ENCODE measurements at regions not wholly inside any gene's neighbourhood (a gene's known extent, or its start where the extent isn't known, plus 50 kb on each side); places are given as distances from the start of the nearest gene placed in this dataset.
"Not testable (repeated sequence)": the region's sequence is repeated elsewhere in the genome, so short reads cannot be mapped to it uniquely, and the experiment has no call there.

- no peaks in the 10 kb centered on the region for H3K27me3 ChIP-seq (ENCODE audit: insufficient read depth, low read depth, severe bottlenecking)
- TF ChIP-seq, protein P1, sequence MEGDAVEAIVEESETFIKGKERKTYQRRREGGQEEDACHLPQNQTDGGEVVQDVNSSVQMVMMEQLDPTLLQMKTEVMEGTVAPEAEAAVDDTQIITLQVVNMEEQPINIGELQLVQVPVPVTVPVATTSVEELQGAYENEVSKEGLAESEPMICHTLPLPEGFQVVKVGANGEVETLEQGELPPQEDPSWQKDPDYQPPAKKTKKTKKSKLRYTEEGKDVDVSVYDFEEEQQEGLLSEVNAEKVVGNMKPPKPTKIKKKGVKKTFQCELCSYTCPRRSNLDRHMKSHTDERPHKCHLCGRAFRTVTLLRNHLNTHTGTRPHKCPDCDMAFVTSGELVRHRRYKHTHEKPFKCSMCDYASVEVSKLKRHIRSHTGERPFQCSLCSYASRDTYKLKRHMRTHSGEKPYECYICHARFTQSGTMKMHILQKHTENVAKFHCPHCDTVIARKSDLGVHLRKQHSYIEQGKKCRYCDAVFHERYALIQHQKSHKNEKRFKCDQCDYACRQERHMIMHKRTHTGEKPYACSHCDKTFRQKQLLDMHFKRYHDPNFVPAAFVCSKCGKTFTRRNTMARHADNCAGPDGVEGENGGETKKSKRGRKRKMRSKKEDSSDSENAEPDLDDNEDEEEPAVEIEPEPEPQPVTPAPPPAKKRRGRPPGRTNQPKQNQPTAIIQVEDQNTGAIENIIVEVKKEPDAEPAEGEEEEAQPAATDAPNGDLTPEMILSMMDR (IDR thresholded peaks at IDR 0.05; ENCODE audit: low read depth, low read length), result no peak
Observed at GRCh38 chr11:67780056-67780455, 105.6 kb upstream of the ALDH3B2 start.

DNA sequence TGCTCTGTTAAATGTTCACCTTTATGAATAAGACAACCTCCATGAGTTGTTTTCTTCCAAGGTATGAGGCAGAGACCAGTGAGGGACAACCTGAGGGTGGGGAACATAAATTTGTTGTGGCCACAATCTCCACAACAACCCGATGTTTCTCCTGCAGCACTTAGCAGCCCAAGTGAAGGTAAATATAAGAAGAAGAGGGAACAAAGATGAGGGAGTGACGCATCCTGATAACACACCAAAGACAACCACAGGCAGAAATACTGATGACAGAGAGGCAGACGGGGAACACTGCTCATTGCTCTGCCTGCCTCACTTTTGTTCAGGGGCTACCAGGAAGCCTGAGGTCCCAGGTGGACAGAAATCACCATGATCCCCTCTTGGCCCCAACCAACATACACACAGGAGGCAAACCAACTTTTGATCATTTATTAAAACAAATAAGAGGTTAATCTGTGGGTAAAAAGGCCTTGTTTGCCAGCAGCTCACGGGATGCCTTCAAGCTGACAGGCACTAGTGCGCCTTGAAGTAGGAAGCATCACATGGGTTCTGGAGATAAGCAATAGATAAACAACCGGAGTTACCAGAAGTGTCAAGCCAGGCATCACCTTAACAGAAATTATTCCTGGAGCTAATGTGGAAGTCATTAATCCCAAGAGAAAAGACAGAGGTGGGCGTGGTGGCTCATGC is 104.9 kb upstream of the ALDH3B2 start:
- not testable (repeated sequence) for H3K4me3 ChIP-seq (ENCODE audit: low read depth, low read length); H3K27ac ChIP-seq

More at GRCh38 chr11:67780056-67780455, 105.6 kb upstream of the ALDH3B2 start:
- H3K9me3 ChIP-seq (ENCODE audit: severe bottlenecking), result no peaks in the 10 kb centered on the region
- no peaks in the 10 kb centered on the region for H3K36me3 ChIP-seq
- H3K4me3 ChIP-seq (ENCODE audit: low read depth, low read length), result no peak overlapping the region
- DNase-seq, result no peak
- no peak overlapping the region for H3K27ac ChIP-seq

GRCh38 chr11:67776852-67777520 is 102.6 kb upstream of the ALDH3B2 start:
- no peaks in the 10 kb centered on the region for H3K36me3 ChIP-seq
- no peak overlapping the region for H3K27ac ChIP-seq
- TF ChIP-seq, protein P1 (IDR thresholded peaks at IDR 0.05; ENCODE audit: low read depth, low read length), result no peak
- no peaks in the 10 kb centered on the region for H3K27me3 ChIP-seq (ENCODE audit: insufficient read depth, low read depth, severe bottlenecking)
- H3K9me3 ChIP-seq (ENCODE audit: severe bottlenecking), result no peaks in the 10 kb centered on the region
- H3K4me3 ChIP-seq (ENCODE audit: low read depth, low read length), result no peak overlapping the region
- DNase-seq, result no peak

More for the DNA sequence above, 104.9 kb upstream of the ALDH3B2 start:
- H3K36me3 ChIP-seq; H3K9me3 ChIP-seq (ENCODE audit: severe bottlenecking); DNase-seq; H3K27me3 ChIP-seq (ENCODE audit: insufficient read depth, low read depth, severe bottlenecking): not testable (repeated sequence)

DNA sequence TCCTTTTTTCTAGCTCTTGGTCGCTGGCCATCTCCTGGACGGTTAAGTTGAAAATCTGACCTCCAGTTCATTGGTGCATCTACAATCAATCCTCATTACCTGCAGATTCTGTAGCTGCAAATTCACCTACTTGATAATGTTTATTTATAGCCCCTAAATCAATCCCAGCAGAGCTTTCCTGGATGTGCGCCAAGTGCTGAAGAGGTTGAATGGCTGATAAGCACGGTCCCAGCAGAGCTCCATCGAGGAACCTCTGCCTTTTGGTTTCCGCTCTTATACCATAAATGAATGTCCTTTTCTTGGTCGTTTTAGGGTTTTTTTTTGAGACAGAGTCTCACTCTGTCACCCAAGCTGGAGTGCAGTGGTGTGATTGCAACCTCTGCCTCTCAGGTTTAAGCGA is 99.8 kb upstream of the ALDH3B2 start:
- DNase-seq, result peak; percentile 50
- H3K36me3 ChIP-seq; H3K9me3 ChIP-seq (ENCODE audit: severe bottlenecking); H3K27ac ChIP-seq; H3K4me3 ChIP-seq (ENCODE audit: low read depth, low read length); H3K27me3 ChIP-seq (ENCODE audit: insufficient read depth, low read depth, severe bottlenecking): not testable (repeated sequence)

- H3K9me3 ChIP-seq (ENCODE audit: severe bottlenecking); H3K27me3 ChIP-seq (ENCODE audit: insufficient read depth, low read depth, severe bottlenecking); DNase-seq; H3K27ac ChIP-seq; H3K36me3 ChIP-seq; H3K4me3 ChIP-seq (ENCODE audit: low read depth, low read length): not testable (repeated sequence)
Observed at GRCh38 chr11:67768001-67768730, 93.7 kb upstream of the ALDH3B2 start.

DNA sequence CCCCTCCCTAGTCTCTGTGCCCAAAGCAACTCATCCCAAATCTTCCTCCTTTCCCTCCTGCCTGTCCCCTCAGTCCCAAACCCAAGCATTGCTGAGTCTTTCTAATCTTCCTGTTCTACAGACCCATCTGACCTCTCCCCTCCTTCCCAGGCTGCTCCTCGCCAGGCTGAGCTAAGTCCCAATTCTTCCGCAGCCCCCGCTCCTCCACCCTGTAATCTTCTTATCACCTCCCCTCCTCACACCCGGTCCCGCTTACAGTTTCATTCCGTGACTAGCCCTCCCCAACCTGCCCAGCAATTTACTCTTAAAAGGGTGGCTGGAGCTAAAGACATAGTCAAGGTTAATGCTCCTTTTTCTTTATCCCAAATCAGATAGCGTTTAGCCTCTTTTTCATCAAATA is 86.8 kb upstream of the ALDH3B2 start:
- not testable (repeated sequence) for H3K27me3 ChIP-seq (ENCODE audit: insufficient read depth, low read depth, severe bottlenecking); H3K4me3 ChIP-seq (ENCODE audit: low read depth, low read length); H3K9me3 ChIP-seq (ENCODE audit: severe bottlenecking); H3K27ac ChIP-seq; H3K36me3 ChIP-seq
- DNase-seq, result peak; percentile 85

- not testable (repeated sequence) for DNase-seq; H3K27ac ChIP-seq; H3K36me3 ChIP-seq; H3K4me3 ChIP-seq (ENCODE audit: low read depth, low read length); H3K9me3 ChIP-seq (ENCODE audit: severe bottlenecking); H3K27me3 ChIP-seq (ENCODE audit: insufficient read depth, low read depth, severe bottlenecking)
Observed at GRCh38 chr11:67759321-67759720, 84.9 kb upstream of the ALDH3B2 start.

DNA sequence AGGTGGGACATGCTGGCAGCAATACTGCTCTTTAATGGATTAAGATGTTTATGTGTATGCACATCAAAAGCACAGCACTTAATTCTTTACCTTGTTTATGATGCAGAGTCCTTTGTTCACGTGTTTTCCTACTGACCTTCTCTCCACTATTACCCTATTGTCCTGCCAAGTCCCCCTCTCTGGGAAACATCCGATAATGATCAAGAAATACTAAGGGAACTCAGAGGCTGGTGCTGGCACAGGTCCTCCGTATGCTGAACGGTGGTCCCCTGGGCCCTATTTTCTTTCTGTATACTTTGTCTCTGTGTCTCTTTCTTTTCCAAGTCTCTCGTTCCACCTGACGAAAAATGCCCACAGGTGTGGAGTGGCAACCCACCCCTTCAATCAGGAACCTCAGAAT is 84.0 kb upstream of the ALDH3B2 start:
- H3K4me3 ChIP-seq (ENCODE audit: low read depth, low read length); H3K27me3 ChIP-seq (ENCODE audit: insufficient read depth, low read depth, severe bottlenecking); DNase-seq; H3K36me3 ChIP-seq; H3K9me3 ChIP-seq (ENCODE audit: severe bottlenecking): not testable (repeated sequence)
- peak overlapping the region; percentile 60 for H3K27ac ChIP-seq

GRCh38 chr11:67758009-67758408 is 83.6 kb upstream of the ALDH3B2 start:
- not testable (repeated sequence) for H3K9me3 ChIP-seq (ENCODE audit: severe bottlenecking); H3K36me3 ChIP-seq; H3K27me3 ChIP-seq (ENCODE audit: insufficient read depth, low read depth, severe bottlenecking); H3K4me3 ChIP-seq (ENCODE audit: low read depth, low read length)
- DNase-seq, result peak; percentile 56
- peak overlapping the region; percentile 85 for H3K27ac ChIP-seq

- H3K36me3 ChIP-seq; H3K4me3 ChIP-seq (ENCODE audit: low read depth, low read length); H3K27ac ChIP-seq; H3K9me3 ChIP-seq (ENCODE audit: severe bottlenecking); H3K27me3 ChIP-seq (ENCODE audit: insufficient read depth, low read depth, severe bottlenecking): not testable (repeated sequence)
- peak; percentile 75 for DNase-seq
Observed at GRCh38 chr11:67753820-67754219, 79.4 kb upstream of the ALDH3B2 start.

Data from WERI-Rb-1 (cell line).